GM11168 (cell line): ENCODE measurements at regions not wholly inside any gene's neighbourhood (a gene's known extent, or its start where the extent isn't known, plus 50 kb on each side); places are given as distances from the start of the nearest gene placed in this dataset.
"Not testable (repeated sequence)": the region's sequence is repeated elsewhere in the genome, so short reads cannot be mapped to it uniquely, and the experiment has no call there.

Experiments
- in situ Hi-C: fragments of 300-500 bp; cut with MboI; formaldehyde crosslinking; loops from one replicate; pipeline ENCODE4 v1.12.0; 2022; ENCODE audit warnings: low sequenced_read_pairs; ENCODE audit not compliant: unreplicated experiment

GRCh38 chrX:4642114-4642513 lies 928.7 kb upstream of the PRKX start:
- in situ Hi-C loops, result no loop called here

- in situ Hi-C loops, result no loop called here
These were observed 924.6 kb upstream of the PRKX start for GRCh38 chrX:4638036-4638435.

DNA sequence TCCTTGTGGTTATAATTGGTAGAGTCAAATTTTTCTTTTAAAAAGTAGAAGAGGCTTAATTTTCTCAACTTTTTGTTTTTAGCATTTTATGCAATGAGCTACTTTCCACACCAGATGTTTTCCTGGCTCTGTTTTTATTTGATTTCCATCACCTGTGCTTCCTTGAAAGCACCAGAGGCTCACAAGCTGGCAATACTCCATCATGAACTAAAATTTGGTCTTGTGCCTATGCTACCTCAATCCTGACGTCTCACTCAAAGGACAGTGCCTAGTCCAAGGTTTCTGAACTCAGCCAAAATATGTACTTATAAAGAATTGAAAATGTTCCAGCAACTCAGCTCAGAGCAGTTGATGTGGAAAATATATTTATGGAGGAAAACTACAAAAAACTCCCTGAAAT lies 914.0 kb upstream of the PRKX start:
- in situ Hi-C loops, result no loop called here

- in situ Hi-C loops, result no loop called here
These were observed 909.2 kb upstream of the PRKX start for GRCh38 chrX:4622486-4623167.

DNA sequence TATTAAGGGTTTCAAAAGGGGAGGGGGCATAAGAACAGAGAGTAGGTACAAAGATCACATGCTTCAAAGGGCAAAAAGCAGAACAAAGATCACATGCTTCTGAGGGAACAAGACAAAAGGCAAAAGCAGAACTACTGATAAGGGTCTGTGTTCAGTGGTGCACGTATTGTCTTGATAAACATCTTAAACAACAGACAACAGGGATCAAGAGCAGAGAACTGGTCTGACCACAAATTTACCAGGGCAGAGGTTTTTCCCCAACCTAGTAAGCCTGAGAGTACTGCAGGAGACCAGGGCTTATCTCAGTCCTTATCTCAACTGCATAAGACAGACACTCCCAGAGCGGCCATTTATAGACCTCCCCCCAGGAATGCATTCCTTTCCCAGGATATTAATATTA lies 900.2 kb upstream of the PRKX start:
- in situ Hi-C loops, result not testable (repeated sequence)

- in situ Hi-C loops, result no loop called here
These were observed 875.4 kb upstream of the PRKX start for GRCh38 chrX:4588893-4589292.

- in situ Hi-C loops, result no loop called here
These were observed 875.0 kb upstream of the PRKX start for GRCh38 chrX:4588466-4588865.

- in situ Hi-C loops, result no loop called here
These were observed 874.6 kb upstream of the PRKX start for GRCh38 chrX:4588056-4588455.

DNA sequence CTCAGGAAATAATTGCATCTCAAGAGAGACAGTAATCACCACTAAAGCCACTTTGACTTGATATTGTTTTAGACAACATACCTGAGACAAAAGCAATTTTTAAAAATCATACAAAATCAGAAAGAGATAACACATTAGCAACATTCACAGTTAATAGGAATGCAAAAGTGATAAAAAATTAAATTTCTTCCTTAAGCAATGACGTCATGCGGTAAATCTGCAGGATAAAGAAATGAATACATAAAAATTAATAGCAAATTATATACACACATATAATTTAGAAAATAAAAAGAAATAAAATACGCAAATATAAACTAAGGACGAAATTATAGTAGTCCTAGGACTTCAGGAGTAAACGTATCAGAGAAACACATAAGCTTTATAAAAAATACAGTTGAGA lies 866.5 kb upstream of the PRKX start:
- in situ Hi-C loops, result no loop called here

GRCh38 chrX:4579480-4579879 lies 866.0 kb upstream of the PRKX start:
- in situ Hi-C loops, result no loop called here

- in situ Hi-C loops, result no loop called here
These were observed 859.2 kb upstream of the PRKX start for GRCh38 chrX:4572691-4573090.

DNA sequence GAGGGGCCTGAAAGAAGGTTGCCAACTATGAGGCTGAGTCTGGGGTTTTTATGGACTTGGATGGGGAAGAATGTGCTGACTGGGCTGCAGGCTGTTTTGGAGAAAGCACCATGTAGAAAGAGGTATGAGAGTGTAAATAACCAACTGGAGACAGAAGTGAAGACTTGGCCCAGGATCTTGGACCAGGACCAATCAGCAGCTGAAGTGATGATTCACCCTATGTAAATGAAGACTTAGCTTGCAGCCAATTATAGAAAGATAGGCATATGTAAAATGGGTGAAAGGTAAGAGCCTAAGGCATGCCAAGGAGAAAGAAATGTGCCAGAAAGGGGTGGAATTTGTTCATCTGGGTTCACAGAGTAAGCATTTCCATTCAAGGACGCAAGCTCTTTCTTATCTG lies 856.7 kb upstream of the PRKX start:
- in situ Hi-C loops, result no loop called here

DNA sequence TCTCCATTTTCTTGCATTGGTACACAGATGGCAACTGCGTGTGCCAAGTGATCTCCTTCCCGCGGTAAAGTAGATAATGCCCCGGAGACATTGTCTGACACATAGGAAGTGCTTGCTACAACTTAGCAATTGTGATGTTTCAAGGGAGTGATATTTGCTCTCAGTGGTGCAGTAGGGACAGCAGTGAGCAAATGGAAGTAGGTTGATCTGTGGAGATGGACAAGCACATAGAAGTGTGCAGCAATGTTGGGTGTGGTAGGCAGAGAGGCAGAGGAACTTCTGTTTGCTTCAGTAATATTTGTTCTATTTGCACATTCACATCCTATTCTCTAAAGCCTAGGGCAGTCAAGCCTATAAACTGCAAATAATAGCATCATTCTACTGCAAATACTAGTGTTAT lies 846.7 kb upstream of the PRKX start:
- in situ Hi-C loops, result no loop called here

- in situ Hi-C loops, result no loop called here
These were observed 836.6 kb upstream of the PRKX start for GRCh38 chrX:4550018-4550417.

GRCh38 chrX:4547213-4547836 lies 833.9 kb upstream of the PRKX start:
- in situ Hi-C loops, result no loop called here

DNA sequence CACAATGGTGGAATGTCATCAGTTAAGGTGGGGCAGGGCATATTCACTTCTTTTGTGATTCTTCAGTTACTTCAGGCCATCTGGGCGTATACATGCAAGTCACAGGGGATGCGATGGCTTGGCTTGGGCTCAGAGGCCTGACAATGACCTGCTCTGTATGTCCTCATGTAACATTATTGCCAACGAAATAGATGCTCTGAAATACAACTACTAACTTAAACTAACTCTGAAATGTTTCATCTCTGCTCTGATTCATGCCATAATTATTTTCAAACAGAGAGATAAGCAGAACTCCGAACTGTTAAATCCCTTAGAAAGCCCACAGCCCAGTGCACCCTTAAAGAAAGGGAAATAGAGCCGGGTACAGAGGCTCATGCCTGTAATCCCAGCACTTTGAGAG lies 832.7 kb upstream of the PRKX start:
- in situ Hi-C loops, result not testable (repeated sequence)

DNA sequence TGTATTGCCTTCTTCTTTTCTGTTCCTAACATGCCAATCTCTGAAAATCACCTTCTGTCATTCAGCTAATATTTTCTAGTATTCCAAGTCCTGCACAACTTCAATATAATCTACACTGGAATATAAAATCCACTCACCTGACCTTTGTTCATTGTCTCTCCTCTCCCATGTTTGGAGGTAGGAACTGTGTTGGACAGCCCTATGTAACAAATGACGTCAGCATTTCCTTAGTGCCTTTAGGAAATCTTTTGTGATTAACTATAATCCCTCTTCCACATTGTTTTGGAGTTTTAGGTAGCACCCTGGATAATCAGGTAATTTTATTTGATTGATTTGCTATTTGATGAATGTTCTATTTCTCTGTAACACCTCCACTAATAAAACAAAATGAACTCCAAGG lies 814.8 kb upstream of the PRKX start:
- in situ Hi-C loops, result no loop called here

DNA sequence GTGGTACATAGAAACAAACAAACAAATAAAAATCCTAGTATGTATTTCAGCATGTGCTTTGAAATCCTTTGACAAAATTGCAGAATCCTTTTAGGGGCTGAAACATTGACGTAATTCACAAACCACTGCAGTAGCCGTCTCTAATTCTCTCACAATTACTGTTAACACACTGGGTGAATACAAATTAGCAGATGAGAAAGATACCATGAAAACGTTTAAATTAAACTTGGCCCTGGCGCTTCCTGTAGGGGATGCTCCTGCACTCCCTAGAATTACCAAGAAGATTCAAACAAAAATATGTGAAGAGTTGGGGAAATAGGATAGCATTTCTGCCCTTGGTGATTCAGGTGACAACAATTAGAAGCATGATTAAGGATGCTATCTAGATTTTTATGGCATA lies 772.5 kb upstream of the PRKX start:
- in situ Hi-C loops, result no loop called here

DNA sequence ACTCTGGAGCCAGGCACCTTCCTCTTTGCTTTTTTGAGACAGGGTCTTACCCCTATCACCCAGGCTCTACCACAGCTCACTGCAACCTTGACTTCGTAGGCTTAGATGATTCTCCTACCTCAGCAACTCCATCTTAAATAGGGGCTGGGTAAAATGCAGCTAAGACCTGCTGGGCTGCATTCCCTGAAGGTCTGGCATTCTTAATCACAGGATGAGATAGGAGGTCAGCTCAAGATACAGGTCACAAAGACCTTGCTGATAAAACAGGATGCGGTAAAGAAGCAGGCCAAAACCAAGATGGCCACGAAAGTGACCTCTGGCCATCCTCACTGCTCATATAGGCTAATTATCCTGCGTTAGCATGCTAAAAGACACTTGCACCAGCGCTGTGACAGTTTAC lies 770.8 kb upstream of the PRKX start:
- in situ Hi-C loops, result no loop called here

- in situ Hi-C loops, result no loop called here
These were observed 738.1 kb upstream of the PRKX start for GRCh38 chrX:4451591-4451990.

GRCh38 chrX:4450177-4450576 lies 736.7 kb upstream of the PRKX start:
- in situ Hi-C loops, result no loop called here

DNA sequence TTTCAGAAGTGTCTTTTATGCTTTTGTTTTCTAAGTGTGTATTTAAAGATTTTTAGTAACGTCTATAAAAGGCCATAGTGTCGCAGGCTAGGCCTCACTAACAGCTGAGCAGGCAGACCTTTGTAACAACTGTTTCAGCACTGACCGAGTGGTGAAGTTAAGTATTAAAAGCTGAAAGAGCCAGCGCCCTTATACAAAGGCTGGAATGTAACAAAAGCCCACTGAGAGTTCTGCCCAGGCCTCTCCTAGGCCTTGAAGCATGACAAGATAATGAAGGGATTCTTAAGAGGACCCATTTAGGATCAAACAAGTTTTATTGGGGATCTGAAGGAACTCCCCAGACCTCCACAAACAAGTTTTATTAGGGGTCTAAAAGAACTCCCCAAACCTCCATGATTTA lies 722.5 kb upstream of the PRKX start:
- in situ Hi-C loops, result no loop called here
